NCI-H2107 treated with DMSO at 0.1 percent for 48 hours (cell line): ENCODE measurements at regions not wholly inside any gene's neighbourhood (a gene's known extent, or its start where the extent isn't known, plus 50 kb on each side); places are given as distances from the start of the nearest gene placed in this dataset.
A peak's percentile ranks its signal among the peaks of the same experiment; 100 is the strongest.
"Not testable (repeated sequence)": the region's sequence is repeated elsewhere in the genome, so short reads cannot be mapped to it uniquely, and the experiment has no call there.

ENCODE experiments used
- DNase-seq: peaks from one replicate; lab custom pipeline; 2025; ENCODE audit not compliant: unreplicated experiment; lab: John Stamatoyannopoulos, UW

GRCh38 chr18:34280000-34280399 is 55.3 kb upstream of the NOL4 start:
- no peak for DNase-seq

DNA sequence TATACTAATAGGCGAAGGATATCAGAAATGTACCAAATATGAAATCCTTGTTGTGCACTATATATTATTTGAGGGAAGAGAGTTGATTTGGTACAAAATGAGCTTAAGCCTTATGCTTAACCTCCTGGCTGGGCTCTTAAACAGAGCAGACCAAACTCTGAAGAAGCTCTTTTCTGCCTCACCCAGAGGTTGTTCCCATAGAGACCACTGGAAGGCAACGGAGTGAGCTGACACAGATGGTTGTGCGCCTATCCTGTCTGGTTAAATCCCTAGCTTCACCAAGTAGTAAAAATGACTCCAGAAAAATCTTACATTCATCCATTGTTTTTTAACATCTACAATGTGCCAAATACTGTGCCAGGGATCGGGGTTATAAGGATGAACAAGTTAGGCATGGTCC is 55.9 kb upstream of the NOL4 start:
- no peak for DNase-seq

- DNase-seq: no peak
Measured at GRCh38 chr18:34281290-34281689, 56.6 kb upstream of the NOL4 start.

DNA sequence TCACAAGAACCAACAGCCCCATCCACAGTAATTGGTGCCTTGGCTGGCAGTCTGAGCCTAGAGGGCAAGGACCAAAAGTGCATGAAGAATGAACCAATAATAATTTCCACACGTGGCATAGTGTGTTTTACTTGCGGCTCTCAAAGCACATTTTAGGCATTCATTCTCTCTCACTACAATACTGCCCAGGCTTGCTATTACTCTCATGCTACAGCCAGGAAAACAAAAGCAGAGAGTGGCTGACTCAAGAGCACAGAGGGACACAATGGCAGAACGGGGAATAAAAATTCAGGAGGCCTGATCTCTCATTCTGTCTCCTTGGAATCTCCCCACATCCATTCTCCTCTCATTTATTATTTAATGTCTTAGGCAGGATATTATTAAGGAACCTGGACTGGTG is 57.0 kb upstream of the NOL4 start:
- peak; percentile 44 for DNase-seq

DNA sequence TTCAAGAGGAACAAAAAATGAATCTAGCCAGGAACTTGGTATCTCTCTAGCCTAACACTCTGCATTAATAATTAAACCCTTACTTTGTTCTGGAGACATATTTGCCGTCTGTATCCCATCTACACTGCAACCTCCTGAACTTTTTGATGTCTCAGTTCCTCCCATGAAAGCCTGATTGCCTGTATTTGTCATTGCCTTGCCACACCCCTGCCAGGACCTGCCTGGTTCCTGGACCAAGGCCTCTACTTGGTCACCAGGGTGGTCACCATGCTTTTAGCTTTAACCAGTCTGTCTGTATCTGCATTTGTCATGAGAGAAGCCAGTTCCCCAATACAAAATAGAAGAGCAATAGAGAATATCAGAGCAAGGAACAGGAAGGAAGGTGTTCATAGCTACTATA is 58.8 kb upstream of the NOL4 start:
- DNase-seq: no peak

- DNase-seq: no peak
Measured at GRCh38 chr18:34287825-34288224, 63.1 kb upstream of the NOL4 start.

DNA sequence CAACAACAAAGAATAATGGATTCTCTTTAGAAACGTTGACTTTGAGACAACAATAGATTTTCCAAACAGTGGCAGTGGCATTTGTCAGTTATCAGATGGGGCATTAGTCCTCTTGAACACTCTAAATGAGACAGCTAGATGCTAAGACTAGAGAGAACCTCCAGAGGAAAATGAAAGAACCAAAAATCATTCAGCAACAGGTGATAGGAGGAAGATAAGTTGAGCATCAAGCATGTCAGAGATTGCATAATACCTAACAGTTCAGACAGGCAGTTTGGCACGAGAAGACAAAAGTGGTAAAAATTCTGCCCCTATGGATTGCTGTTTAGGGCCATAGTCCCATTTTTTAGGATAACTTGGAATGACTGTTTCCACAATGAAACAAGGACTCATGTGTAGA is 67.9 kb upstream of the NOL4 start:
- no peak for DNase-seq

- DNase-seq: no peak
Measured at GRCh38 chr18:34297287-34297686, 72.6 kb upstream of the NOL4 start.

GRCh38 chr18:34299828-34300227 is 75.1 kb upstream of the NOL4 start:
- DNase-seq: no peak

DNA sequence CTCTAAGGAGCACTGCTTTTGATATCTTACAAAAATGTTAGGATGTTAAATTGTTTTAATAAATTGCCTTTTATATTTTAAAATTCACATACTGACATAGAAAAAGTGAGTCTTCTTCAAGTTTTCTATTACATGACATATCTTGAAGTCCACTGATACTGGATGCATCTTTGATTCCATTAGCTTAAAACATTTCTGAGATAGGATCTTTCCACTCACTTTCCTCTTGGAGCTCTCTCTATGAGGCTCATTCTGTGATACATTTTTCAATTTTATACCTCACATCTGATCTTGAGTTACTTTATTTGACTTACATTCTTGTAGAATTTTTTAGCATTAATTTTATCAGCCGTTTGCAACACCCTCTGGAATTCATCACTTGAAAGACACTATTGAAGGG is 86.8 kb upstream of the NOL4 start:
- no peak for DNase-seq

GRCh38 chr18:34314847-34315246 is 90.1 kb upstream of the NOL4 start:
- no peak for DNase-seq

GRCh38 chr18:34315591-34316352 is 91.1 kb upstream of the NOL4 start:
- DNase-seq: peak; percentile 93

DNA sequence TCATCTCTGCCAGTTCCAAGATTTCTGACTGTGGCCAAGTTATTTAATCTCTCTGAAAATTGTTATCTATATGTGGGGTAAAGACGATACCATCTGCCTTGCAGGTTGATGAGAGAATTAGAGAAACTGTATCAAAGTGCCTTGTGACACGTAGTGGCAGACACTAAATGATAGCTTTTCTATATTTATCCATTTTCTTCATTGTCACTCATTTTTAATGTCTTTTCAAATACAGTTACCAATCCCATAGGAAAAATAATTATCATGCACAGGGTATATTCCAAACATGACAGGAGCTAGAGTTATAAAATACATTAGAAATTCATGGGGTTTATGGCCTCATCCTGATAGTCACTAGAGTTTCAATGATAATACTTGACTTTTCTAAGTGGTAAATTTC is 95.6 kb upstream of the NOL4 start:
- DNase-seq: no peak

- no peak for DNase-seq
Measured at GRCh38 chr18:34321066-34321465, 96.4 kb upstream of the NOL4 start.

GRCh38 chr18:34322365-34323289 is 97.9 kb upstream of the NOL4 start:
- peak; percentile 48 for DNase-seq

- DNase-seq: no peak
Measured at GRCh38 chr18:34329840-34330239, 105.1 kb upstream of the NOL4 start.

- peak; percentile 41 for DNase-seq
Measured at GRCh38 chr18:34330308-34330707, 105.6 kb upstream of the NOL4 start.

DNA sequence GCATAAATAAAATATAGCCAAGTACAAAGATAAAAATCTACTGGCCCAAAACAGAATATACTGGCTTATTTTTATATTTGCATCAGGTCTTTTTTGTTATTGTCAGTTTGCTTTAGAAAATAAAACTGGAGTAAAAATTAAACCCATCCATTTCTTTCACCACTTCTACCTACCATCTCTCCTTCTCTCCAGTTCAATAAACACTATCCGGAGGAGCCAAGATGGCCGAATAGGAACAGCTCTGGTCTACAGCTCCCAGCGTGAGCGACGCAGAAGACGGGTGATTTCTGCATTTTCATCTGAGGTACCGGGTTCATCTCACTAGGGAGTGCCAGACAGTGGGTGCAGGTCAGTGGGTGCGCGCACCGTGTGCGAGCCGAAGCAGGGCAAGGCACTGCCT is 106.2 kb upstream of the NOL4 start:
- DNase-seq: not testable (repeated sequence)

GRCh38 chr18:34331343-34331742 is 106.6 kb upstream of the NOL4 start:
- DNase-seq: not testable (repeated sequence)

- no peak for DNase-seq
Measured at GRCh38 chr18:34339155-34339554, 114.4 kb upstream of the NOL4 start.

DNA sequence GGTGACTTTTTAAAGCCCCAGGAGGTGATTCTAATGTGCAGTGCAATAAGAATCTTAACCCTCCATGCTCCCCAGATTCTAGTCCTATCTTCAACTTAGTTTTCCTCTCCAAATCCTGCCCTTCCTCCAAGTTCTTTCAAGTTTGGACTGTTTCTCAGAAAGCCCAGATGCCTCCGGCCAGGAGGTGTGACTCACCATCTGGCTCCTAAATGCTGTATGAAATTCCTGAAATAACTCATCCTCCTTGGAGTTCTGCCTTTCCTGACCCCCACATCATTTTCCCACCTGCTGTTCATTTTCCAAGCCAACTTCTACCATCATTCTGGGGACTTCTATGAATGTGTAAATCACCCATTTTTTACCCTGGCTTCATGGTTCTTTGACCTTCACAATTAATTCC is 118.2 kb upstream of the NOL4 start:
- DNase-seq: no peak

- no peak for DNase-seq
Measured at GRCh38 chr18:34345738-34346137, 121.0 kb upstream of the NOL4 start.
